Skeletal muscle tissue (tissue), 3 donors: ENCODE measurements at regions not wholly inside any gene's neighbourhood (a gene's known extent, or its start where the extent isn't known, plus 50 kb on each side); places are given as distances from the start of the nearest gene placed in this dataset.

Experiments used
- H3K27ac ChIP-seq: one replicate; pipeline ENCODE4 v1.7.0; 2013; ENCODE audit warnings: mild to moderate bottlenecking, low read depth, low read length, inconsistent platforms
- H3K27me3 ChIP-seq, 3 donors: one replicate each; pipeline ENCODE4 v1.7.0; 2013; ENCODE audit warnings: low read length in 3 of 3; ENCODE audit not compliant: control insufficient read depth in 3 of 3, insufficient read depth in 3 of 3
- H3K36me3 ChIP-seq, 3 donors: one replicate each; pipeline ENCODE4 v1.7.0; 2013; ENCODE audit warnings: low read length in 3 of 3; ENCODE audit not compliant: control insufficient read depth in 3 of 3, insufficient read depth in 3 of 3
- H3K4me1 ChIP-seq, 3 donors: one replicate each; pipeline ENCODE4 v1.7.0; 2013; ENCODE audit warnings: low read length in 3 of 3, mild to moderate bottlenecking in 3 of 3; ENCODE audit not compliant: control insufficient read depth in 3 of 3, insufficient read depth in 3 of 3
- H3K4me3 ChIP-seq, 3 donors: one replicate each; pipeline ENCODE4 v1.7.0; 2013; ENCODE audit warnings: low read length in 3 of 3
- H3K9ac ChIP-seq, 3 donors: one replicate each; pipeline ENCODE4 v1.7.0; 2013; ENCODE audit warnings: low read length in 3 of 3, mild to moderate bottlenecking in 3 of 3, moderate library complexity in 2 of 3, low read depth in 1 of 3
- H3K9me3 ChIP-seq, 3 donors: one replicate each; pipeline ENCODE4 v1.7.0; 2013; ENCODE audit warnings: low read length in 3 of 3; ENCODE audit not compliant: control insufficient read depth in 3 of 3
- donor health status: Osteomylitis.

DNA sequence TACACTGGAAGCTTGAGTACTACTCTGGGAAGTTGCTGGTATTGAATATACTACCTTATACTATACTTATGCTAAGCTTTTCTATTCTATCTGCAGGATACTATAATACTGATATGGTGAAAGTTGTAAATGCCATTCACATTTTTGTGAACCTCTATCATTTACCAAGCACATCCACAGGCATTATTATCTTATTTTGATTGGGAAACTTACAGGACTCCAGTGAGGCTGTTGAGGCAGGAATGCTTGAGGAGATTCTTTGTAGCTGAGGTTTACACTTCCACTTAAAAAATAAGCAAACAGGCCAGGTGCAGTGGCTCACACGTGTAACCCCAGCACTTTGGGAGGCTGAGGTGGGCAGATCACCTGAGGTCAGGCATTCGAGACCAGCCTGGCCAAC, 442.9 kb downstream of the QKI start:
- H3K4me1 ChIP-seq, result no peaks in the 10 kb centered on the region
- H3K36me3 ChIP-seq, result no peaks in the 10 kb centered on the region
- no peaks in the 10 kb centered on the region for H3K27me3 ChIP-seq
- no peak overlapping the region for H3K27ac ChIP-seq
- H3K9me3 ChIP-seq, result peaks cover 0 to 2% (median 2%) of the 10 kb centered on the region in 3 donors
- H3K4me3 ChIP-seq, result no peak overlapping the region
- no peak overlapping the region for H3K9ac ChIP-seq

DNA sequence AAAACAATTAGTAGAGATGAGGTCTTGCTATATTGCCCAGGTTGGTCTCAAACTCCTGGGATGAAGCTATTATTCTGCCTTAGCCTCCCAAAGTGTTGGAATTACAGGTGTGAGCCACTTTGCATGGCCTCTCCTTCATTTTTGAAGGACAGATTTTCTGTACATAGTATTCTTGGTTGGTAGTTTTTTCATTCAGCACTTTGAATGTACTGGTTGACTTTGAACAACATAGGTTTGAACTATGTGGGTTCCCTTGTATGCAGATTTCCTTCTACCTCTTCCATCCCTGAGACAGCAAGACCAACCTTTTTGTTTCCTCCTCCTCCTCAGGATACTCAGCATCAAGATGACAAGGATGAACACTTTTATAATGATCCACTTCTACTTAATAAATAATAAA, 436.4 kb downstream of the QKI start:
- no peak overlapping the region for H3K9ac ChIP-seq
- H3K4me3 ChIP-seq, result no peak overlapping the region
- H3K27ac ChIP-seq, result no peak overlapping the region
- H3K36me3 ChIP-seq, result no peaks in the 10 kb centered on the region
- peaks cover 5 to 8% (median 7%) of the 10 kb centered on the region in 3 donors for H3K9me3 ChIP-seq
- H3K27me3 ChIP-seq, result no peaks in the 10 kb centered on the region
- no peaks in the 10 kb centered on the region for H3K4me1 ChIP-seq

DNA sequence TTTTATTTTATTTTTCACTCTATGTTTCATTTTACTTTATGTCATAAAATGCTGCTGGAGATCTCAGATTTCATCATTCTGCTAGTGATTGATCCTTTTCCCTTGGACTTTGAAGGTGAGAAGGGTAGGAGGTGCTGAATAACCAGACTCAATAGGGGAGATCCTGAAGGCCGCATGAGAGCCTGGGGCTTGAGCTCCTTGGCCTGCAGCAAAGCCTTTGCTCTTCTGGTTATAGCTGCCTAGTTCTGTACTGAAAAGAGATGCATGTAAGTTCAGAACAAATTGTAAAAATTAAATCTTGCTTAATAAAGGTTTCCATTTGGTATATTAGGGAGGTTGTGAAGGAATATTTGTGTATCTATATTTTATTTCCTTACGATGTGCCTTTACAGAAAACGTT, 430.2 kb downstream of the QKI start:
- peaks cover 0 to 3% (median 0%) of the 10 kb centered on the region in 3 donors for H3K4me1 ChIP-seq
- H3K9me3 ChIP-seq, result peaks cover 0 to 9% (median 0%) of the 10 kb centered on the region in 3 donors
- no peak overlapping the region for H3K9ac ChIP-seq
- no peak overlapping the region for H3K27ac ChIP-seq
- no peaks in the 10 kb centered on the region for H3K36me3 ChIP-seq
- no peak overlapping the region for H3K4me3 ChIP-seq
- H3K27me3 ChIP-seq, result no peaks in the 10 kb centered on the region

DNA sequence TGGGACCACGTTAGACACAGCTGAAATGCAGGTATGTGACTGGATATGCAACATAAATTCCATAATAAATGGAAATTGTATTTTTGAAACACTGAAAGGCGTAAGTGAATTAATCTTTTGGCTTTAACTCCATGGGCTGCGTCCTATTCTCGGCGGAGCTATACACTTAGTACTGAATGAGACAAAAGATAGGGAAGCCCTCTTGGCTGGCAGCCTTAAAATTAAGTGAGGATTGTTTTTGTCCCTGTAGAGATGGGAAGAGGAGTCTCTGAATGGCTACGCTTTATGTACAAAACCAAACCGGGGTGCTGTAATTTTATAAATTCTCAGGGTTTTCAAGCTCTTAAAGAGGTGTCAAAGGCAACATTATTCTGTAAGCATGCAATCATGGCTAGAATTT, 429.8 kb downstream of the QKI start:
- H3K36me3 ChIP-seq, result no peaks in the 10 kb centered on the region
- H3K27me3 ChIP-seq, result no peaks in the 10 kb centered on the region

DNA sequence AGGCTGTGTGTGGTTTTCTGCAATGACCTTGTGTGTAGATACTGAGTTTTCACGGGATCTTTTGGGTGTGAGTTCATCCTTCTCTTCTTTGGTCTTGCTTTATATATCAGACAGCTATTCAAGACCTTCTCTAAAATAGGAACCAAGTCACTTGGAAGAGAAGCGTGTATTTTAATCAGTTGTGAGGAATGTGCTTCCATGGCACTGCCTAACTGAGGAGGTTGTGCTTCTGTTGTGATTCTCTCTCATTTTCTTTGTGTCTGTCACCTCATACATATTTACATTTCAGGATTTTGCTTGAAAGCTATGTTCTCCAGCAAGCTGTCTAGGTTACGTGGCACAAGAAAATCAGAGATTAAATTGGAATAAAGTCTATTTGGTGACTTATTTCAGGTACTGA, 428.7 kb downstream of the QKI start:
- no peaks in the 10 kb centered on the region for H3K27me3 ChIP-seq
- H3K9me3 ChIP-seq, result peaks cover 0 to 9% (median 0%) of the 10 kb centered on the region in 3 donors
- H3K36me3 ChIP-seq, result no peaks in the 10 kb centered on the region
- no peak overlapping the region for H3K27ac ChIP-seq
- H3K9ac ChIP-seq, result no peak overlapping the region
- H3K4me3 ChIP-seq, result no peak overlapping the region
- peaks cover 0 to 3% (median 0%) of the 10 kb centered on the region in 3 donors for H3K4me1 ChIP-seq

More for the DNA sequence above, 429.8 kb downstream of the QKI start:
- Histone ChIP-seq H3K4me1 (peaks cover 0 to 3% (median 0%) of the 10 kb centered on the region in 3 donors), H3K27ac (no peak overlapping the region), H3K9ac (no peak overlapping the region), H3K9me3 (peaks cover 0 to 9% (median 0%) of the 10 kb centered on the region in 3 donors), H3K4me3 (no peak overlapping the region)

DNA sequence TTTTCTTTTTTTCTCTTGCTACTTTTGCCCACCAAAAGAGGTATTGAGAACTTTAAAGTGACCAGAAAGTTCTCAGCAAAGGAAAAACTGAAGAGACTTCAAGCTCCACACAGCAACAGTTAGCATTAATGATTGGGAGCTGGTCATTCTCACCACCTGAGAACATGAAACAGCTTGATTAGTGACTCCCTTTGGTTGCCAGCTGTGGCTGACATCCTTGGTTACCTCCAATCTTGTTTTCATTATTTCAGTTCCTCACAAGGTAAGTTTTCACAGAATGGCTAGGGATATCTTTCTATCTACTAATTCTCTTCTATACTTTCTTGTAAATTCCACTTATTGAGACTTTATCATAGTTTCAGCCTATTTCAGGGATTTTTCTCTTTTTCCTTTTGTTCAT, 427.9 kb downstream of the QKI start:
- Histone ChIP-seq H3K9me3 (peaks cover 0 to 9% (median 0%) of the 10 kb centered on the region in 3 donors), H3K36me3 (no peaks in the 10 kb centered on the region), H3K4me1 (peaks cover 5 to 10% (median 6%) of the 10 kb centered on the region in 3 donors), H3K27me3 (no peaks in the 10 kb centered on the region), H3K4me3 (no peak overlapping the region), H3K27ac (no peak overlapping the region), H3K9ac (no peak overlapping the region)

DNA sequence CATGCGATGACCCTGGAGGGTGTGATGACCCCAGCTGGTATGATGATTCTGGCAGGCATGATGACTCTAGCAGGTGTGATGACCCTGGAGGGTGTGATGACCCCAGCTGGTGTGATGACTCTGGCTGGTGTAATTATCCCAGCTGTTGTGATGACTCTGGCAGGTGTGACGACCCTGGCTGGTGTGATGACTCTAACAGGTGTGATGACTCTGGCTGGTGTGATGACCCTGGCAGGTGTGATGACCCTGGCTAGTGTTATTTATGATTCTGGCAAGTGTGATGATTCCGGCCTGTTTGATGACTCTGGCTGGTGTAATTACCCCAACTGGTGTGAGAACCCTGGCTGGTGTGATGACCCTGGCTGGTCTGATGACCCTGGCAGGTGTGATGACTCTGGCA, 427.2 kb downstream of the QKI start:
- peaks cover 0 to 9% (median 0%) of the 10 kb centered on the region in 3 donors for H3K9me3 ChIP-seq
- no peak overlapping the region for H3K4me3 ChIP-seq
- no peaks in the 10 kb centered on the region for H3K36me3 ChIP-seq

DNA sequence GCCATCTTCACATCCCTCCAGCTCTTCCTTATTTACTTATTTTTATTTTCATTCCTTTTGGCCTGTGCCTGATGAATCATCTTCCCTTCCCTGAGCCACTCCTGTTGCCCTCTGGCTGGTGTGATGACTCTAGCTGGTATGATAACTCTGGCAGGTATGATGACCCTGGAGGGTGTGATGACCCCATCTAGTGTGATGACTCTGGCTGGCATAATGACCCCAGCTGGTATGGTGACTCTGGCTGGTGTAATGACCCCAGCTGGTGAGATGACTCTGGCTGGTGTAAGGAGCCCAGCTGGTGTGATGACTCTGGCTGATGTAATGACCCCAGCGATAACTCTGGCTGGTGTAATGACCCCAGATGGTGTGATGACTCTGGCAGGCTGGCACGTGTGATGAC, 426.8 kb downstream of the QKI start:
- Histone ChIP-seq H3K36me3 (no peaks in the 10 kb centered on the region), H3K9me3 (peaks cover 0 to 9% (median 0%) of the 10 kb centered on the region in 3 donors), H3K4me3 (no peak overlapping the region), H3K27me3 (no peaks in the 10 kb centered on the region), H3K27ac (no peak overlapping the region), H3K4me1 (peaks cover 6 to 11% (median 9%) of the 10 kb centered on the region in 3 donors), H3K9ac (no peak overlapping the region)

More for the DNA sequence above, 427.2 kb downstream of the QKI start:
- no peak overlapping the region for H3K9ac ChIP-seq
- no peaks in the 10 kb centered on the region for H3K27me3 ChIP-seq
- peaks cover 6 to 11% (median 9%) of the 10 kb centered on the region in 3 donors for H3K4me1 ChIP-seq
- H3K27ac ChIP-seq, result no peak overlapping the region

DNA sequence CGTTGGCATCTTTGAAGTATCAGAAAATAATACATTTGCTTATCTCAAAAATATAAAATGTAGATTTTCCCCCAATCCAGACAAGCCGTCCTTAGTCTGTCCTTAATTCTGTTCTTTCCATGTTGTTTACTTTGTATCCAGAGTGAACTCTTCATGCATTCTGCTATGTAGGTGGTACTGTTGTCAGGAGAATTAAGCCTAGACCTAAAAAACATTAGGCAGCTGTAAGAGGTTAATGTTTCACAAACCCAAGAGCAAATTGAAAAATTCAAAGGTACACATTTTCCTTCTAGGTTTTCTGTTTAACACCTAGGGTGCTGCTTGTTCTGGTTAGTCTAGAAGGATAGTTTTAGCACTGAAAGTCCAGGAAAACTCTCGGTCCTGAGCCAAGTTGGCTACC, 426.4 kb downstream of the QKI start:
- Histone ChIP-seq H3K27me3 (no peaks in the 10 kb centered on the region), H3K4me3 (no peak overlapping the region), H3K36me3 (no peaks in the 10 kb centered on the region), H3K27ac (no peak overlapping the region), H3K9ac (no peak overlapping the region), H3K9me3 (peaks cover 0 to 9% (median 0%) of the 10 kb centered on the region in 3 donors), H3K4me1 (peaks cover 6 to 11% (median 9%) of the 10 kb centered on the region in 3 donors)

DNA sequence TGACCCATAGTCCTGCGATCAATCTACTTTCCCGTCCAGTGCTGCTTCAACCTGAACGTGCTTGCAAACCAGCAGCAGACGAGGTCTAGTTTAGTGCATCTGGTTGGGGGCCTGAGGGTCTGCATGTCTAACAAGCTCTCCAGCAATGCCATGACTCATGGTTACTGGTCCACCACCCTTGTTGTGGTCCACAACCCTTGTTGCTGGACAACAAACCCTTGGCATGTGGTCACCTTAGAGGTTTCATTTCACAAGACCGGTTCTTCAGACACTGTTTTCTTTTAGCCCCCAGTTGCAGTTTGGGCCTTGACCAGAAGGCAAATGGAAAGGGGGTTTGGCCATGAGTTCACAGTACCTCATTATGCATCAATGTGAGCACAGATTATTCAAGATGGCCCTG, 424.8 kb downstream of the QKI start:
- Histone ChIP-seq H3K4me1 (peaks cover 6 to 11% (median 9%) of the 10 kb centered on the region in 3 donors), H3K9ac (no peak overlapping the region), H3K4me3 (no peak overlapping the region), H3K27me3 (no peaks in the 10 kb centered on the region), H3K9me3 (peaks cover 0 to 9% (median 0%) of the 10 kb centered on the region in 3 donors), H3K27ac (no peak overlapping the region), H3K36me3 (no peaks in the 10 kb centered on the region)
